ENCODE measurements at regions not wholly inside any gene's neighbourhood (a gene's known extent, or its start where the extent isn't known, plus 50 kb on each side); places are given as distances from the start of the nearest gene placed in this dataset.

- no peak overlapping the region for H3K27ac ChIP-seq (ENCODE audit: low read depth, low read length)
- Mint-ChIP-seq H3K27ac (no peak overlapping the region), H3K4me1 (no peaks in the 10 kb centered on the region), H3K36me3 (no peaks in the 10 kb centered on the region), H3K27me3 (peaks cover 0 to 13% (median 0%) of the 10 kb centered on the region in 5 donors), H3K9me3 (peaks cover 0 to 3% (median 0%) of the 10 kb centered on the region in 11 donors), H3K4me3 (no peak overlapping the region)
- no peaks in the 10 kb centered on the region for H3K4me1 ChIP-seq (ENCODE audit: control insufficient read depth in 2 of 2, insufficient read depth in 2 of 2, low read length in 2 of 2)
- ChIA-PET CTCF (no interaction called here), POLR2A (no interaction called here)
- H3K9me3 ChIP-seq (ENCODE audit: control insufficient read depth in 2 of 3, low read length in 3 of 3): no peaks in the 10 kb centered on the region
- no peaks in the 10 kb centered on the region for H3K27me3 ChIP-seq (ENCODE audit: control insufficient read depth in 2 of 2, insufficient read depth in 2 of 2, low read length in 2 of 2)
- DNase-seq: no peak
- no peaks in the 10 kb centered on the region for H3K36me3 ChIP-seq (ENCODE audit: control insufficient read depth in 2 of 3, insufficient read depth in 3 of 3, low read length in 3 of 3)
- no peak for ATAC-seq
- intact Hi-C loops (cut with micrococcal nuclease): no loop called here
- no peak overlapping the region for H3K4me3 ChIP-seq (ENCODE audit: low read length)
Measured at GRCh38 chr4:24070117-24070516, 180.3 kb upstream of the PPARGC1A start.

DNA sequence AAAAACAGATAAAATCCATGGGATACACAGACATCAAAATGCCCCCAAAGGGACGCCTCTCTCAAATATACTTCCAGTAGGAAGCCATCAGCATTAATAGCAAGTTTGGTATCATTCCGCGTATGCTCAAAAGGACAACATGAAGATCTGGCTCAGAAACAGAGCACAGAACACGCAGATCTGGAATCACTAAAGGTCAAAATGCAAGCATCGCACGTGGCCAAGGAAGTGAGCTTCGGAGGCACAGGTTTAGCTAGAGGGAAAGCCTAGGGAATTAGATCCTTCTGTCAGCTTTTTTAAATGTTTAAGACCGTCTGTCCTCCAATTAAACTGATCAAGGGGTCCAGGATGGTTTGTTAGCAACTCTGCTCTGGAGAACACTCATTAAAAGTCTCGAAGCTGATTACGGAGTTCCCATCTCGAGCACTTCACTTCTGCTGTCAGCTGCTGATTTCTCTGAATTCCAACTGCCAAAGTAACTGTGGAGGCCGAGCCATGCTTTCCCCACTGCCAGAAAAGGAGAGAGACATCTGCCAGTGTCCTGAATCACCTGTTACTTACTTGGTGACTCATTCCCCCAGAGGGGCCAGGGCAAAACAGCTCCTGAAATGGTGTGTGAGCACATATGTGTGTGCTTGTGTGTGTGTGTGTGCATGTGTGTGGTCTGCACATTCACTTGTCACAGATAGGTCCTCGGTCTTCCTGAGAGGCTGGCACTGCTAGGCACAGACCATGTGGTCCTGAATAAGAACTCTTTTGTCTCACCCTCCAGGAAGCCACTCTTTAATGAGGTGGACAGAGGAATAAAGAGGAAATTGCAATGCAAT, 177.7 kb upstream of the PPARGC1A start:
- Histone ChIP-seq H3K9me3 (ENCODE audit: control insufficient read depth in 2 of 3, low read length in 3 of 3) (no peaks in the 10 kb centered on the region), H3K4me3 (ENCODE audit: low read length) (no peak overlapping the region), H3K27ac (ENCODE audit: low read depth, low read length) (no peak overlapping the region), H3K27me3 (ENCODE audit: control insufficient read depth in 2 of 2, insufficient read depth in 2 of 2, low read length in 2 of 2) (no peaks in the 10 kb centered on the region), H3K4me1 (ENCODE audit: control insufficient read depth in 2 of 2, insufficient read depth in 2 of 2, low read length in 2 of 2) (no peaks in the 10 kb centered on the region), H3K36me3 (ENCODE audit: control insufficient read depth in 2 of 3, insufficient read depth in 3 of 3, low read length in 3 of 3) (no peaks in the 10 kb centered on the region)
- DNase-seq: no peak
- Mint-ChIP-seq H3K36me3 (no peaks in the 10 kb centered on the region), H3K9me3 (peaks cover 0 to 11% (median 0%) of the 10 kb centered on the region in 11 donors), H3K27ac (no peak overlapping the region), H3K4me1 (no peaks in the 10 kb centered on the region), H3K4me3 (no peak overlapping the region), H3K27me3 (peaks cover 0 to 16% (median 0%) of the 10 kb centered on the region in 5 donors)
- ChIA-PET POLR2A (no interaction called here), CTCF (no interaction called here)
- no peak for ATAC-seq
- intact Hi-C loops (cut with micrococcal nuclease): no loop called here

- POLR2A ChIA-PET: no interaction called here
- Mint-ChIP-seq H3K9me3 (peaks cover 0 to 11% (median 0%) of the 10 kb centered on the region in 11 donors), H3K27me3 (peaks cover 0 to 16% (median 0%) of the 10 kb centered on the region in 5 donors), H3K27ac (no peak overlapping the region), H3K36me3 (no peaks in the 10 kb centered on the region), H3K4me3 (no peak overlapping the region), H3K4me1 (no peaks in the 10 kb centered on the region)
- CTCF ChIA-PET: no interaction called here
- Histone ChIP-seq H3K36me3 (ENCODE audit: control insufficient read depth in 2 of 3, insufficient read depth in 3 of 3, low read length in 3 of 3) (no peaks in the 10 kb centered on the region), H3K4me1 (ENCODE audit: control insufficient read depth in 2 of 2, insufficient read depth in 2 of 2, low read length in 2 of 2) (no peaks in the 10 kb centered on the region), H3K27me3 (ENCODE audit: control insufficient read depth in 2 of 2, insufficient read depth in 2 of 2, low read length in 2 of 2) (no peaks in the 10 kb centered on the region), H3K4me3 (ENCODE audit: low read length) (no peak overlapping the region), H3K9me3 (ENCODE audit: control insufficient read depth in 2 of 3, low read length in 3 of 3) (no peaks in the 10 kb centered on the region), H3K27ac (ENCODE audit: low read depth, low read length) (no peak overlapping the region)
- intact Hi-C loops (cut with micrococcal nuclease): no loop called here
- no peak for DNase-seq
- ATAC-seq: no peak
Measured at GRCh38 chr4:24065974-24066373, 176.1 kb upstream of the PPARGC1A start.

DNA sequence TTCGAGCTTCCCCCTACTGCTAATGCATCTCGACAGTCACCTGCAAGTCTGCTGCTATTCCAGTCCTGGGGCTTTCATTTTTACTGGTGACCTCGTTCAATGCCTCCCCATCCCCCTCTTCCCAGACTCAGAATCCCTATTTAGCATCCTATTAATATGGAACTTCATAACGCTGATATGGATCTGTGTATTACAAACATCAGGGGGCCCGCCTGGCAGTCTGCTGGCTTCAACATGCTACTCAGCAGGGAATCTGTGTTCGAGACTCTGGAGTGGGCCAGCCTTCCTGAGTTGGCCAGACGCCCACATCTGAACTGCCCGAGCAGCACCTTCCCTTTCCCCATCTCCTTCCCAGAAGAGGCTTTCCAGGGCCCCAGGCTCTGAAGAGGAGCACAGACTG, 173.9 kb upstream of the PPARGC1A start:
- H3K4me1 Mint-ChIP-seq: no peaks in the 10 kb centered on the region
- POLR2A ChIA-PET: no interaction called here
- H3K27ac Mint-ChIP-seq: no peak overlapping the region

GRCh38 chr4:24060932-24061331, 171.1 kb upstream of the PPARGC1A start:
- H3K4me3 ChIP-seq (ENCODE audit: low read length): no peak overlapping the region
- no peaks in the 10 kb centered on the region for H3K9me3 ChIP-seq (ENCODE audit: control insufficient read depth in 2 of 3, low read length in 3 of 3)
- CTCF ChIA-PET: no interaction called here
- POLR2A ChIA-PET: no interaction called here
- no peaks in the 10 kb centered on the region for H3K4me1 Mint-ChIP-seq
- no peaks in the 10 kb centered on the region for H3K4me1 ChIP-seq (ENCODE audit: control insufficient read depth in 2 of 2, insufficient read depth in 2 of 2, low read length in 2 of 2)
- peaks cover 0 to 14% (median 3%) of the 10 kb centered on the region in 11 donors for H3K9me3 Mint-ChIP-seq
- H3K36me3 ChIP-seq (ENCODE audit: control insufficient read depth in 2 of 3, insufficient read depth in 3 of 3, low read length in 3 of 3): no peaks in the 10 kb centered on the region
- H3K27ac ChIP-seq (ENCODE audit: low read depth, low read length): no peak overlapping the region
- no peak overlapping the region for H3K4me3 Mint-ChIP-seq
- no peaks in the 10 kb centered on the region for H3K36me3 Mint-ChIP-seq
- no peak for ATAC-seq
- H3K27me3 Mint-ChIP-seq: peaks cover 0 to 16% (median 0%) of the 10 kb centered on the region in 5 donors
- intact Hi-C loops (cut with micrococcal nuclease): no loop called here
- DNase-seq: no peak
- no peaks in the 10 kb centered on the region for H3K27me3 ChIP-seq (ENCODE audit: control insufficient read depth in 2 of 2, insufficient read depth in 2 of 2, low read length in 2 of 2)
- H3K27ac Mint-ChIP-seq: no peak overlapping the region

More for the DNA sequence above, 173.9 kb upstream of the PPARGC1A start:
- Mint-ChIP-seq H3K27me3 (peaks cover 0 to 16% (median 0%) of the 10 kb centered on the region in 5 donors), H3K4me3 (no peak overlapping the region), H3K9me3 (peaks cover 0 to 11% (median 0%) of the 10 kb centered on the region in 11 donors), H3K36me3 (no peaks in the 10 kb centered on the region)
- Histone ChIP-seq H3K27me3 (ENCODE audit: control insufficient read depth in 2 of 2, insufficient read depth in 2 of 2, low read length in 2 of 2) (no peaks in the 10 kb centered on the region), H3K27ac (ENCODE audit: low read depth, low read length) (no peak overlapping the region), H3K36me3 (ENCODE audit: control insufficient read depth in 2 of 3, insufficient read depth in 3 of 3, low read length in 3 of 3) (no peaks in the 10 kb centered on the region), H3K4me3 (ENCODE audit: low read length) (no peak overlapping the region), H3K9me3 (ENCODE audit: control insufficient read depth in 2 of 3, low read length in 3 of 3) (no peaks in the 10 kb centered on the region), H3K4me1 (ENCODE audit: control insufficient read depth in 2 of 2, insufficient read depth in 2 of 2, low read length in 2 of 2) (no peaks in the 10 kb centered on the region)
- CTCF ChIA-PET: no interaction called here
- intact Hi-C loops (cut with micrococcal nuclease): no loop called here
- ATAC-seq (no peak), DNase-seq (no peak)

GRCh38 chr4:24059839-24060238, 170.0 kb upstream of the PPARGC1A start:
- no peaks in the 10 kb centered on the region for H3K4me1 ChIP-seq (ENCODE audit: control insufficient read depth in 2 of 2, insufficient read depth in 2 of 2, low read length in 2 of 2)
- ChIA-PET POLR2A (no interaction called here), CTCF (no interaction called here)
- H3K4me3 ChIP-seq (ENCODE audit: low read length): no peak overlapping the region
- no peaks in the 10 kb centered on the region for H3K9me3 ChIP-seq (ENCODE audit: control insufficient read depth in 2 of 3, low read length in 3 of 3)
- H3K27ac Mint-ChIP-seq: no peak overlapping the region
- H3K36me3 Mint-ChIP-seq: no peaks in the 10 kb centered on the region
- no peak overlapping the region for H3K4me3 Mint-ChIP-seq
- H3K27me3 ChIP-seq (ENCODE audit: control insufficient read depth in 2 of 2, insufficient read depth in 2 of 2, low read length in 2 of 2): no peaks in the 10 kb centered on the region
- peaks cover 0 to 11% (median 3%) of the 10 kb centered on the region in 11 donors for H3K9me3 Mint-ChIP-seq
- peaks cover 0 to 11% (median 0%) of the 10 kb centered on the region in 5 donors for H3K27me3 Mint-ChIP-seq
- DNase-seq: no peak
- no peaks in the 10 kb centered on the region for H3K36me3 ChIP-seq (ENCODE audit: control insufficient read depth in 2 of 3, insufficient read depth in 3 of 3, low read length in 3 of 3)
- H3K4me1 Mint-ChIP-seq: no peaks in the 10 kb centered on the region
- intact Hi-C loops (cut with micrococcal nuclease): no loop called here
- H3K27ac ChIP-seq (ENCODE audit: low read depth, low read length): no peak overlapping the region
- no peak for ATAC-seq

DNA sequence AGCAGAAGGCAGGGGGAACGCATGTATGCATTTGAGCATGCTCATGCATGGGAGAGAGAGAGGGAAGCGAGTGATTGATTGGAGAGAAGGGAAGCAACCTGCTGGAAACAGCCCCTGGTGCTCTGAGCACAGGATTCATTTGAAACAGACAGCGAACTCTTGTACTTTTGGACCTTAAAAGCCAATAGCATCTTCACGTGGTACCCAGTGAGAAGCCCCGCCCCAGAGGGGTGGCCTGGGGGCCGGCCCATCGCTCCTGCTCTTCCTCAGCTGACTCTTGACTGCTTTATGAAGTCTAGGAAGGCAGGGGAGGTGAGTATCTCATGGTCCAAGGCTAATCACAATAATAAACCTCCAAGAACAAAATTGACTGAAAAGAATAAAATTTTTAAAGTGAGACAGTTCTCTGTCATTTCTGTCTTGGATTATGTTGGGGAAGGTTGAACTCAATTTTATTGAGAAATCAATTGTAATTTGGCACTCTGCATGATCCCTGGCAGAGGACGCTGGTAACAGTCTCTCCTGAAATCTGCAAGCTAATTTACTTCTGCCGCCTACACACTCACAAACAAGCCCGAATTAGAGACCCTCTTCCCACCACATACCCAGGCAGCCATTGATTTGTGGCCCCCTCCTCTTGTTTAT, 168.2 kb upstream of the PPARGC1A start:
- ATAC-seq (no peak), DNase-seq (no peak)
- no peaks in the 10 kb centered on the region for H3K4me1 ChIP-seq (ENCODE audit: control insufficient read depth in 2 of 2, insufficient read depth in 2 of 2, low read length in 2 of 2)
- H3K9me3 ChIP-seq (ENCODE audit: control insufficient read depth in 2 of 3, low read length in 3 of 3): no peaks in the 10 kb centered on the region
- no peaks in the 10 kb centered on the region for H3K36me3 ChIP-seq (ENCODE audit: control insufficient read depth in 2 of 3, insufficient read depth in 3 of 3, low read length in 3 of 3)
- Mint-ChIP-seq H3K27ac (no peak overlapping the region), H3K4me1 (no peaks in the 10 kb centered on the region), H3K36me3 (no peaks in the 10 kb centered on the region), H3K4me3 (no peak overlapping the region), H3K27me3 (peaks cover 0 to 2% (median 0%) of the 10 kb centered on the region in 5 donors), H3K9me3 (peaks cover 0 to 9% (median 2%) of the 10 kb centered on the region in 11 donors)
- H3K4me3 ChIP-seq (ENCODE audit: low read length): no peak overlapping the region
- H3K27ac ChIP-seq (ENCODE audit: low read depth, low read length): no peak overlapping the region
- CTCF ChIA-PET: interaction anchor here (0.5 kb wide), 1 partner anchor 441 kb away, joined by 5 read pairs; no protein-coding TSS in a partner anchor
- POLR2A ChIA-PET: no interaction called here
- intact Hi-C loops (cut with micrococcal nuclease): no loop called here
- no peaks in the 10 kb centered on the region for H3K27me3 ChIP-seq (ENCODE audit: control insufficient read depth in 2 of 2, insufficient read depth in 2 of 2, low read length in 2 of 2)

Measured in naive thymus-derived CD4-positive, alpha-beta T cell (primary cell).